Lower leg skin (tissue), 3 donors: ENCODE measurements at regions not wholly inside any gene's neighbourhood (a gene's known extent, or its start where the extent isn't known, plus 50 kb on each side); places are given as distances from the start of the nearest gene placed in this dataset.

Source experiments
- CTCF ChIP-seq, 3 donors: fragments of 450-650 bp; IDR thresholded peaks; one replicate each; pipeline ENCODE4 v1.5.1; 2016; ENCODE audit warnings: antibody characterized with exemption in 3 of 3, mild to moderate bottlenecking in 3 of 3, moderate library complexity in 2 of 3
- POLR2A ChIP-seq, 2 donors: fragments of 450-650 bp; IDR thresholded peaks; one replicate each; pipeline ENCODE4 v1.6.1; 2016 to 2017; ENCODE audit warnings: antibody characterized with exemption in 2 of 2, mild to moderate bottlenecking in 1 of 2, moderate library complexity in 1 of 2

GRCh38 chr16:5982979-5983378, 885.4 kb upstream of the EEF2KMT start:
- TF ChIP-seq CTCF (IDR thresholded peaks at IDR 0.05) (no peak), POLR2A (IDR thresholded peaks at IDR 0.05) (no peak)
